ENCODE measurements at regions not wholly inside any gene's neighbourhood (a gene's known extent, or its start where the extent isn't known, plus 50 kb on each side); places are given as distances from the start of the nearest gene placed in this dataset.

GRCh38 chr5:163310997-163311396 is 126.4 kb upstream of the CCNG1 start (continued):
- TF ChIP-seq ZNF462 (CRISPR knock-in tag; IDR thresholded peaks at IDR 0.05) (no peak), NANOG (IDR thresholded peaks at IDR 0.05; ENCODE audit: borderline replicate concordance) (no peak), EZH2phosphoT487 (IDR thresholded peaks at IDR 0.05; ENCODE audit: unreplicated experiment) (no peak), STAT1 (IDR thresholded peaks at IDR 0.05; ENCODE audit: unreplicated experiment) (no peak), EZH2 (IDR thresholded peaks at IDR 0.05; ENCODE audit: low read depth, unreplicated experiment) (no peak), JUNB (IDR thresholded peaks at IDR 0.05; ENCODE audit: unreplicated experiment) (no peak), POLR2AphosphoS5 (IDR thresholded peaks at IDR 0.05; ENCODE audit: low read depth) (no peak), ZNF114 (CRISPR knock-in tag; IDR thresholded peaks at IDR 0.05) (no peak)
- TF ChIP-seq, protein P1, sequence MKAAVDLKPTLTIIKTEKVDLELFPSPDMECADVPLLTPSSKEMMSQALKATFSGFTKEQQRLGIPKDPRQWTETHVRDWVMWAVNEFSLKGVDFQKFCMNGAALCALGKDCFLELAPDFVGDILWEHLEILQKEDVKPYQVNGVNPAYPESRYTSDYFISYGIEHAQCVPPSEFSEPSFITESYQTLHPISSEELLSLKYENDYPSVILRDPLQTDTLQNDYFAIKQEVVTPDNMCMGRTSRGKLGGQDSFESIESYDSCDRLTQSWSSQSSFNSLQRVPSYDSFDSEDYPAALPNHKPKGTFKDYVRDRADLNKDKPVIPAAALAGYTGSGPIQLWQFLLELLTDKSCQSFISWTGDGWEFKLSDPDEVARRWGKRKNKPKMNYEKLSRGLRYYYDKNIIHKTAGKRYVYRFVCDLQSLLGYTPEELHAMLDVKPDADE (IDR thresholded peaks at IDR 0.05) = no peak

DNA sequence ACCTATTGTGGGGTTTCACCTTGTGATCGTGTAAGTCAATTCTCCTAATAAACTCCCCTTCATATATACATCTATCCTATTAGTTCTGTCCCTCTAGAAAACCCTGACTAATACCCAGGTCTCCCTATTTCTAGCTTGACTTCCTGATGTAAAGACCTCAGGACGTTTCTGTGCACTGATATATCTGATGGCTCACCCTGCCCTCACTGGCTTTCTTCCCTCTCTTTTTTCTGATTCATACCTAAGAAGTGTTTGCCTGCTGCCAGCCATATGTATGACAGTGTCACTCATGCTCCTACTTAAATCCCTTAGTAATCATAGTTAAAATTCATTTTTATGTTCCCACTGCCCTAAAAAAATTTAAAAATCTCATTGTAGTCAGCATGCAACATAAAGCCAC is 124.8 kb upstream of the CCNG1 start:
- Histone ChIP-seq H2AFZ (no peak overlapping the region), H3K36me3 (ENCODE audit: insufficient read depth) (peaks cover 6% of the 10 kb centered on the region; the same call in 1 of the 2 replicates), H3K79me2 (replicated peaks; ENCODE audit: insufficient read depth) (no peaks in the 10 kb centered on the region), H3K27ac (ENCODE audit: low read depth) (no peak overlapping the region), H3K27me3 (ENCODE audit: insufficient read depth) (no peaks in the 10 kb centered on the region), H3F3A (replicated peaks; ENCODE audit: low read depth) (no peaks in the 10 kb centered on the region), H3K4me1 (ENCODE audit: insufficient read depth) (peaks cover 7% of the 10 kb centered on the region; the same call in 1 of the 2 replicates), H3K4me3 (no peak overlapping the region), H3K9me2 (ENCODE audit: insufficient read depth) (peaks cover 4% of the 10 kb centered on the region; the same call in 1 of the 2 replicates), H3K4me2 (no peak overlapping the region), H4K20me1 (replicated peaks; ENCODE audit: insufficient read depth) (no peaks in the 10 kb centered on the region)
- DNase-seq (ENCODE audit: low spot score) = no peak
- no peak for ATAC-seq
- Mint-ChIP-seq H3K27me3 (ENCODE audit: insufficient read depth, low read depth, poor library complexity) (no peaks in the 10 kb centered on the region), H3K4me3 (no peak overlapping the region), H3K4me1 (peaks cover 12% of the 10 kb centered on the region; the same call in 2 of the 3 replicates), H3K27ac (no peak overlapping the region), H3K36me3 (ENCODE audit: low read depth) (peaks cover 36% of the 10 kb centered on the region), H3K9me3 (peaks cover 25% of the 10 kb centered on the region)
- TF ChIP-seq EZH2phosphoT487 (IDR thresholded peaks at IDR 0.05; ENCODE audit: unreplicated experiment) = no peak
- TF ChIP-seq JUNB (IDR thresholded peaks at IDR 0.05; ENCODE audit: unreplicated experiment) = no peak
- TF ChIP-seq, protein P2, sequence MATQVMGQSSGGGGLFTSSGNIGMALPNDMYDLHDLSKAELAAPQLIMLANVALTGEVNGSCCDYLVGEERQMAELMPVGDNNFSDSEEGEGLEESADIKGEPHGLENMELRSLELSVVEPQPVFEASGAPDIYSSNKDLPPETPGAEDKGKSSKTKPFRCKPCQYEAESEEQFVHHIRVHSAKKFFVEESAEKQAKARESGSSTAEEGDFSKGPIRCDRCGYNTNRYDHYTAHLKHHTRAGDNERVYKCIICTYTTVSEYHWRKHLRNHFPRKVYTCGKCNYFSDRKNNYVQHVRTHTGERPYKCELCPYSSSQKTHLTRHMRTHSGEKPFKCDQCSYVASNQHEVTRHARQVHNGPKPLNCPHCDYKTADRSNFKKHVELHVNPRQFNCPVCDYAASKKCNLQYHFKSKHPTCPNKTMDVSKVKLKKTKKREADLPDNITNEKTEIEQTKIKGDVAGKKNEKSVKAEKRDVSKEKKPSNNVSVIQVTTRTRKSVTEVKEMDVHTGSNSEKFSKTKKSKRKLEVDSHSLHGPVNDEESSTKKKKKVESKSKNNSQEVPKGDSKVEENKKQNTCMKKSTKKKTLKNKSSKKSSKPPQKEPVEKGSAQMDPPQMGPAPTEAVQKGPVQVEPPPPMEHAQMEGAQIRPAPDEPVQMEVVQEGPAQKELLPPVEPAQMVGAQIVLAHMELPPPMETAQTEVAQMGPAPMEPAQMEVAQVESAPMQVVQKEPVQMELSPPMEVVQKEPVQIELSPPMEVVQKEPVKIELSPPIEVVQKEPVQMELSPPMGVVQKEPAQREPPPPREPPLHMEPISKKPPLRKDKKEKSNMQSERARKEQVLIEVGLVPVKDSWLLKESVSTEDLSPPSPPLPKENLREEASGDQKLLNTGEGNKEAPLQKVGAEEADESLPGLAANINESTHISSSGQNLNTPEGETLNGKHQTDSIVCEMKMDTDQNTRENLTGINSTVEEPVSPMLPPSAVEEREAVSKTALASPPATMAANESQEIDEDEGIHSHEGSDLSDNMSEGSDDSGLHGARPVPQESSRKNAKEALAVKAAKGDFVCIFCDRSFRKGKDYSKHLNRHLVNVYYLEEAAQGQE (IDR thresholded peaks at IDR 0.05; ENCODE audit: unreplicated experiment) = no peak

All from GM23338 (cell line).